Astrocyte (in vitro differentiated cells and primary cell): ENCODE measurements at regions not wholly inside any gene's neighbourhood (a gene's known extent, or its start where the extent isn't known, plus 50 kb on each side); places are given as distances from the start of the nearest gene placed in this dataset.

ENCODE experiments used
- CTCF ChIP-seq: IDR thresholded peaks from 2 replicates; pipeline ENCODE4 v1.5.1; 2011; ENCODE audit warnings: low read depth, mild to moderate bottlenecking, inconsistent platforms, low read length, moderate library complexity; ENCODE audit not compliant: insufficient read depth
- EZH2 ChIP-seq: IDR thresholded peaks from 2 replicates; pipeline ENCODE4 v1.6.1; 2012; ENCODE audit warnings: mild to moderate bottlenecking, low read length, inconsistent platforms; ENCODE audit not compliant: insufficient read depth

GRCh38 chr4:138110815-138111214, 131.3 kb downstream of the SLC7A11 start:
- TF ChIP-seq CTCF: no peak
- TF ChIP-seq EZH2: no peak
